ENCODE measurements at regions not wholly inside any gene's neighbourhood (a gene's known extent, or its start where the extent isn't known, plus 50 kb on each side); places are given as distances from the start of the nearest gene placed in this dataset.
"Not testable (repeated sequence)": the region's sequence is repeated elsewhere in the genome, so short reads cannot be mapped to it uniquely, and the experiment has no call there.

DNA sequence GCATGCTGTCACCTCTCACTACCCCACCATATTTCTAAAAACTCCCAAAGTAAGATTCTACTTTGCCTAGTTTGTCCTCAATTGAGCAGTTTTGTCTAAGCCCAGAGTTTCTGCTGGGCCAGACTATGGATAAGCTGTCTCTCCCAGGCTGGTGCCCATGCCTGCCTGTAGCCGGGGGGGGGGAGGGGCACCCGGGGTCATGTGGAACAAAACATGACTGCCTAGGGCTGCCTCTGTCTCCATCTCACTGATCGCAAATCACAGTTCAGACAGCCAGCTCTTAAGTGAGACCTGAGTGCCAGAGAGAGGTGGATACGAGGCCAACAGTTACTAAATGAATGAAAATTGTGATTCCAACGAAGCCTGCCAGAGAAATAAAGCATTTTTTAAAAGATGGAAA is 78.8 kb upstream of the RPRML start:
- Histone ChIP-seq H3K36me3 (ENCODE audit: control insufficient read depth in 2 of 2, extremely low read depth in 1 of 2, insufficient read depth in 2 of 2, low read length in 2 of 2) (peaks cover 0 to 3% of the 10 kb centered on the region in 2 experiments), H4K20me1 (replicated peaks; ENCODE audit: control insufficient read depth, extremely low read depth, insufficient read depth, low read length) (no peaks in the 10 kb centered on the region), H3K79me2 (ENCODE audit: control insufficient read depth, insufficient read depth, low read length) (no peaks in the 10 kb centered on the region), H3K4me1 (ENCODE audit: control insufficient read depth, extremely low read depth, insufficient read depth, low read length) (no peaks in the 10 kb centered on the region), H3K27me3 (ENCODE audit: control insufficient read depth in 2 of 2, insufficient read depth in 2 of 2, low read length in 2 of 2) (no peaks in the 10 kb centered on the region), H3K4me3 (replicated peaks in 1 of 3; ENCODE audit: insufficient read depth in 1 of 3, low read depth in 1 of 3, low read length in 3 of 3) (no peak overlapping the region), H2AFZ (ENCODE audit: low read depth, low read length) (no peak overlapping the region), H3K9me1 (replicated peaks; ENCODE audit: control insufficient read depth, extremely low read depth, insufficient read depth, low read length) (no peaks in the 10 kb centered on the region), H3K9ac (replicated peaks; ENCODE audit: extremely low read depth, insufficient read depth, low read length) (no peak overlapping the region), H3K27ac (ENCODE audit: insufficient read depth, low read depth, low read length) (no peak overlapping the region), H3K4me2 (ENCODE audit: insufficient read depth, low read length) (no peak overlapping the region), H3K9me3 (replicated peaks; ENCODE audit: control insufficient read depth, insufficient read depth, low read length) (no peaks in the 10 kb centered on the region)
- no TSS peak for BruUV-seq (replicated peaks)
- ChIA-PET POLR2A (no interaction called here), CTCF (no interaction called here)
- DNase-seq (ENCODE audit: low read depth, low spot score) (no peak), FAIRE-seq (no peak)
- dilution Hi-C loops (cut with MboI; ENCODE audit: extremely low pct_ligation_motif_present, low sequenced_read_pairs) (no loop called here), intact Hi-C loops (cut with micrococcal nuclease) (no loop called here)
- no peak for TF ChIP-seq MYC (IDR thresholded peaks at IDR 0.05; ENCODE audit: low read depth, low read length)
- no peak for TF ChIP-seq JUN (IDR thresholded peaks at IDR 0.05; ENCODE audit: borderline replicate concordance, insufficient read depth, insufficient read length, low read depth)
- TF ChIP-seq POLR2AphosphoS5 (IDR thresholded peaks at IDR 0.05; ENCODE audit: insufficient read depth, low read depth, low read length): no peak
- TF ChIP-seq POLR2A (IDR thresholded peaks at IDR 0.05; ENCODE audit: low read depth, low read length): no peak
- no peak for TF ChIP-seq EZH2 (IDR thresholded peaks at IDR 0.05; ENCODE audit: borderline replicate concordance, low read depth, low read length, severe bottlenecking)

DNA sequence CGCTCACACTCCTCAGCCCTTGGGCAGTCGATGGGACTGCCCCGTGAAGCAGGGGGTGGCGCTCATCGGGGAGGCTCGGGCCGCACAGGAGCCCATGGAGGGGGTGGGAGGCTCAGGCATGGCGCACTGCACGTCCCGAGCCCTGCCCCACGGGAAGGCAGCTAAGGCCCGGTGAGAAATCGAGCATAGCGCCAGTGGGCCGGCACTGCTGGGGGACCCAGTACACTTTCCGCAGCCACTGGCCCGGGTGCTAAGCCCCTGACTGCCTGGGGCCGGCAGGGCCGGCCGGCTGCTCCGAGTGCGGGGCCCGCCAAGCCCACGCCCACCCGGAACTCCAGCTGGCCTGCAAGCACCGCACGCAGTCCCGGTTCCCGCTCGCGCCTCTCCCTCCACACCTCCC is 78.2 kb upstream of the RPRML start:
- H3K4me3 ChIP-seq (replicated peaks in 1 of 3; ENCODE audit: insufficient read depth in 1 of 3, low read depth in 1 of 3, low read length in 3 of 3); H3K9ac ChIP-seq (replicated peaks; ENCODE audit: extremely low read depth, insufficient read depth, low read length); FAIRE-seq; dilution Hi-C loops (cut with MboI; ENCODE audit: extremely low pct_ligation_motif_present, low sequenced_read_pairs); CTCF ChIA-PET; H3K79me2 ChIP-seq (ENCODE audit: control insufficient read depth, insufficient read depth, low read length); H3K36me3 ChIP-seq (ENCODE audit: control insufficient read depth in 2 of 2, extremely low read depth in 1 of 2, insufficient read depth in 2 of 2, low read length in 2 of 2); H3K4me2 ChIP-seq (ENCODE audit: insufficient read depth, low read length); H3K27ac ChIP-seq (ENCODE audit: insufficient read depth, low read depth, low read length); POLR2A ChIA-PET; H3K27me3 ChIP-seq (ENCODE audit: control insufficient read depth in 2 of 2, insufficient read depth in 2 of 2, low read length in 2 of 2); intact Hi-C loops (cut with micrococcal nuclease); DNase-seq (ENCODE audit: low read depth, low spot score); H3K4me1 ChIP-seq (ENCODE audit: control insufficient read depth, extremely low read depth, insufficient read depth, low read length); H4K20me1 ChIP-seq (replicated peaks; ENCODE audit: control insufficient read depth, extremely low read depth, insufficient read depth, low read length); H3K9me3 ChIP-seq (replicated peaks; ENCODE audit: control insufficient read depth, insufficient read depth, low read length); BruUV-seq (replicated peaks); H3K9me1 ChIP-seq (replicated peaks; ENCODE audit: control insufficient read depth, extremely low read depth, insufficient read depth, low read length); H2AFZ ChIP-seq (ENCODE audit: low read depth, low read length): not testable (repeated sequence)

DNA sequence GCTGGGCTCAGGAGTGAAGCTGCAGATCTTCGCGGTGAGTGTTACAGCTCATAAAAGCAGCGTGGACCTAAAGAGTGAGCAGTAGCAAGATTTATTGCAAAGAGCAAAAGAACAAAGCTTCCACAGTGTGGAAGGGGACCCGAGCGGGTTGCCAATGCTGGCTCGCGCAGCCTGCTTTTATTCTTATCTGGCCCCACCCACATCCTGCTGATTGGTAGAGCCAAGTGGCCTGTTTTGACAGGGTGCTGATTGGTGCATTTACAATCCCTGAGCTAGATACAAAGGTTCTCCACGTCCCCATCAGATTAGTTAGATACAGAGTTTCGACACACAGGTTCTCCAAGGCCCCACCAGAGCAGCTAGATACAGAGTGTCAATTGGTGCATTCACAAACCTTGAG is 77.6 kb upstream of the RPRML start:
- H3K9me1 ChIP-seq (replicated peaks; ENCODE audit: control insufficient read depth, extremely low read depth, insufficient read depth, low read length); H3K4me3 ChIP-seq (replicated peaks in 1 of 3; ENCODE audit: insufficient read depth in 1 of 3, low read depth in 1 of 3, low read length in 3 of 3); intact Hi-C loops (cut with micrococcal nuclease); H2AFZ ChIP-seq (ENCODE audit: low read depth, low read length); BruUV-seq (replicated peaks); DNase-seq (ENCODE audit: low read depth, low spot score); POLR2A ChIA-PET; FAIRE-seq; dilution Hi-C loops (cut with MboI; ENCODE audit: extremely low pct_ligation_motif_present, low sequenced_read_pairs); H3K4me1 ChIP-seq (ENCODE audit: control insufficient read depth, extremely low read depth, insufficient read depth, low read length); H3K4me2 ChIP-seq (ENCODE audit: insufficient read depth, low read length); H3K9ac ChIP-seq (replicated peaks; ENCODE audit: extremely low read depth, insufficient read depth, low read length); H3K9me3 ChIP-seq (replicated peaks; ENCODE audit: control insufficient read depth, insufficient read depth, low read length); H3K27ac ChIP-seq (ENCODE audit: insufficient read depth, low read depth, low read length); H3K27me3 ChIP-seq (ENCODE audit: control insufficient read depth in 2 of 2, insufficient read depth in 2 of 2, low read length in 2 of 2); H3K79me2 ChIP-seq (ENCODE audit: control insufficient read depth, insufficient read depth, low read length); H4K20me1 ChIP-seq (replicated peaks; ENCODE audit: control insufficient read depth, extremely low read depth, insufficient read depth, low read length); CTCF ChIA-PET; H3K36me3 ChIP-seq (ENCODE audit: control insufficient read depth in 2 of 2, extremely low read depth in 1 of 2, insufficient read depth in 2 of 2, low read length in 2 of 2): not testable (repeated sequence)
